RWPE2 (cell line): ENCODE measurements at regions not wholly inside any gene's neighbourhood (a gene's known extent, or its start where the extent isn't known, plus 50 kb on each side); places are given as distances from the start of the nearest gene placed in this dataset.

Experiments
- ATAC-seq: fragments of 200-7000 bp; cut with Tn5 transposase; 3 replicates; pipeline ENCODE4 v1.9.1; 2021; ENCODE audit warnings: low read depth
- DNase-seq: peaks from one replicate; pipeline ENCODE4 v3.0.0-alpha.2; 2020; ENCODE audit warnings: low spot score
- H3K27ac ChIP-seq: fragments of 450-650 bp; 2 replicates; pipeline ENCODE4 v1.5.1; 2017; ENCODE audit warnings: mild to moderate bottlenecking; ENCODE audit not compliant: poor library complexity, severe bottlenecking
- H3K27me3 ChIP-seq: fragments of 250-450 bp; sonication (Bioruptor Pico); 2 replicates; pipeline ENCODE4 v1.5.1; 2021; ENCODE audit warnings: mild to moderate bottlenecking, moderate library complexity; ENCODE audit not compliant: insufficient read depth, poor library complexity, severe bottlenecking
- H3K36me3 ChIP-seq: fragments of 250-450 bp; sonication (Bioruptor Pico); 2 replicates; pipeline ENCODE4 v1.5.1; 2020; ENCODE audit warnings: low read depth, mild to moderate bottlenecking, moderate library complexity
- H3K4me1 ChIP-seq: fragments of 250-450 bp; sonication (Bioruptor Pico); 2 replicates; pipeline ENCODE4 v1.5.1; 2021; ENCODE audit warnings: mild to moderate bottlenecking, moderate library complexity; ENCODE audit not compliant: insufficient read depth, poor library complexity, severe bottlenecking
- H3K4me3 ChIP-seq: fragments of 250-450 bp; sonication (Bioruptor Pico); 2 replicates; pipeline ENCODE4 v1.5.1; 2021; ENCODE audit warnings: mild to moderate bottlenecking, moderate library complexity; ENCODE audit not compliant: severe bottlenecking
- H3K9me3 ChIP-seq: fragments of 250-450 bp; sonication (Bioruptor Pico); 2 replicates; pipeline ENCODE4 v1.5.1; 2021; ENCODE audit warnings: mild to moderate bottlenecking, moderate library complexity; ENCODE audit not compliant: severe bottlenecking
- CTCF ChIP-seq: fragments of 450-650 bp; IDR thresholded peaks from one replicate; pipeline ENCODE4 v1.5.1; 2017; ENCODE audit warnings: mild to moderate bottlenecking, moderate library complexity; ENCODE audit not compliant: poor library complexity, severe bottlenecking

- H3K27ac ChIP-seq, result no peak overlapping the region
- no peak for ATAC-seq
- no peaks in the 10 kb centered on the region for H3K9me3 ChIP-seq
- peaks cover 5% of the 10 kb centered on the region for H3K4me1 ChIP-seq
- no peak for DNase-seq
- H3K4me3 ChIP-seq, result no peak overlapping the region
- H3K36me3 ChIP-seq, result no peaks in the 10 kb centered on the region
- H3K27me3 ChIP-seq, result no peaks in the 10 kb centered on the region
- TF ChIP-seq CTCF, result peak; percentile 31
Measured at GRCh38 chr4:112063260-112063659, 82.0 kb upstream of the FAM241A start.

DNA sequence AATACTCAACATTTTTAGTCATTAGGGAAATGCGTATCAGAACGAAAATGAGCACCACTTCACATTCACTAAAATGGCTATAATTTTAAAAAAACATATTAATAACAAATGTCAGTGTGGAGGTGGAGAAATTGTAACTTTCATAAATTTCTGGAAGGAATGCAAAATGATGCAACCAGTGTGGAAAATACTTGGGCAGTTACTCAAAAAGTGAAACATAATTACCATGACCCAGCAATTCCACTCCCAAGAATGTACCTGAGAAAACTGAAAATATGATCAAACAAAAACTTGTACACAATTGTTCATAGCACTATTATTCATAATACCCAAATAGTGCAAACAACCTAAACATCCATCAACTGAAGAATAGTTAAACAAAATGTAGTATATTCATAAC, 76.1 kb upstream of the FAM241A start:
- DNase-seq, result no peak
- H3K9me3 ChIP-seq, result peaks cover 2% of the 10 kb centered on the region
- peaks cover 4% of the 10 kb centered on the region for H3K4me1 ChIP-seq
- H3K36me3 ChIP-seq, result no peaks in the 10 kb centered on the region
- ATAC-seq, result peak; percentile 41; the same call in 1 of the 3 replicates
- H3K27ac ChIP-seq, result peak overlapping the region; percentile 36
- H3K4me3 ChIP-seq, result no peak overlapping the region
- H3K27me3 ChIP-seq, result no peaks in the 10 kb centered on the region
- TF ChIP-seq CTCF, result no peak

- Histone ChIP-seq H3K4me1 (peaks cover 4% of the 10 kb centered on the region), H3K27ac (no peak overlapping the region), H3K27me3 (no peaks in the 10 kb centered on the region), H3K4me3 (no peak overlapping the region), H3K9me3 (peaks cover 2% of the 10 kb centered on the region), H3K36me3 (no peaks in the 10 kb centered on the region)
- TF ChIP-seq CTCF, result no peak
- DNase-seq (no peak), ATAC-seq (no peak)
Measured at GRCh38 chr4:112073181-112073580, 72.1 kb upstream of the FAM241A start.

- no peaks in the 10 kb centered on the region for H3K36me3 ChIP-seq
- ATAC-seq (peak; percentile 84), DNase-seq (no peak)
- TF ChIP-seq CTCF, result peak; percentile 84
- no peak overlapping the region for H3K4me3 ChIP-seq
- H3K27ac ChIP-seq, result no peak overlapping the region
- H3K9me3 ChIP-seq, result peaks cover 2% of the 10 kb centered on the region
- H3K27me3 ChIP-seq, result no peaks in the 10 kb centered on the region
- H3K4me1 ChIP-seq, result no peaks in the 10 kb centered on the region
Measured at GRCh38 chr4:112075129-112075753, 70.0 kb upstream of the FAM241A start.

DNA sequence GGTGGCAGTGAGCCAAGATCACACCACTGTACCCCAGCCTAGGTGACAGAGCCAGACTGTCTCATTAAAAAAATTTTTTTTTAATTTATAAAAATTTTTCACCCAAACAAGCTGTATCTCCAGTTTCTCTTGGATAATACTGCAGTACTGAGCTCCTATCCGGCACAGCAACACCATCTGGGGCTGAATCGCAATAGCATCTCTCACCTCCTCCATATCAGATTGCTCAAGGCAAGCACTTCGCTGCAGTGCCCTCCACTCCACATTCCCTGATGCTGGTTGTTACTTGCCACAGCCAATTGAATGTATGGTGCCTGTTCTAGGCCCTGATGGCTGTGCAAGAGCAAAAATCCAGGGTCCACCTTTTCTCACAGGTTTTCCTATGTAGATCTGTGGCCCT, 69.3 kb upstream of the FAM241A start:
- no peaks in the 10 kb centered on the region for H3K27me3 ChIP-seq
- H3K36me3 ChIP-seq, result no peaks in the 10 kb centered on the region
- H3K27ac ChIP-seq, result no peak overlapping the region
- no peaks in the 10 kb centered on the region for H3K4me1 ChIP-seq
- H3K9me3 ChIP-seq, result peaks cover 2% of the 10 kb centered on the region
- no peak for ATAC-seq
- no peak for DNase-seq
- no peak overlapping the region for H3K4me3 ChIP-seq
- no peak for TF ChIP-seq CTCF
